Kidney epithelial cell (primary cell): ENCODE measurements at regions not wholly inside any gene's neighbourhood (a gene's known extent, or its start where the extent isn't known, plus 50 kb on each side); places are given as distances from the start of the nearest gene placed in this dataset.

Experiments
- DNase-seq: peaks from one replicate; pipeline ENCODE4 v3.0.0-alpha.2; 2010; ENCODE audit warnings: low read depth
- H3K27me3 ChIP-seq: 2 replicates; pipeline ENCODE4 v1.6.0; 2011; ENCODE audit warnings: low read length; ENCODE audit not compliant: control insufficient read depth, insufficient read depth
- H3K36me3 ChIP-seq: 2 replicates; pipeline ENCODE4 v1.5.1; 2011; ENCODE audit warnings: low read length; ENCODE audit not compliant: control insufficient read depth, insufficient read depth
- H3K4me3 ChIP-seq: 2 replicates; pipeline ENCODE4 v1.5.1; 2011; ENCODE audit warnings: low read depth, mild to moderate bottlenecking, control low read depth, low read length
- CTCF ChIP-seq: IDR thresholded peaks from 2 replicates; pipeline ENCODE4 v1.5.1; 2011; ENCODE audit warnings: mild to moderate bottlenecking, moderate library complexity, low read length, control low read depth, inconsistent platforms; ENCODE audit not compliant: insufficient read depth, poor library complexity, severe bottlenecking

GRCh38 chr1:228999446-229000170 lies 264.3 kb downstream of the RHOU start:
- no peak for TF ChIP-seq CTCF
- DNase-seq = no peak
- no peak overlapping the region for H3K4me3 ChIP-seq
- no peaks in the 10 kb centered on the region for H3K36me3 ChIP-seq
- H3K27me3 ChIP-seq = peaks cover 2% of the 10 kb centered on the region

- H3K27me3 ChIP-seq = peaks cover 2% of the 10 kb centered on the region
- TF ChIP-seq CTCF = no peak
- DNase-seq = no peak
- no peak overlapping the region for H3K4me3 ChIP-seq
- H3K36me3 ChIP-seq = no peaks in the 10 kb centered on the region
Measured at GRCh38 chr1:229000187-229000586, 264.9 kb downstream of the RHOU start.

GRCh38 chr1:229001467-229002011 lies 266.3 kb downstream of the RHOU start:
- Histone ChIP-seq H3K27me3 (peaks cover 2% of the 10 kb centered on the region), H3K4me3 (no peak overlapping the region), H3K36me3 (no peaks in the 10 kb centered on the region)
- no peak for TF ChIP-seq CTCF
- no peak for DNase-seq

GRCh38 chr1:229002037-229002436 lies 266.8 kb downstream of the RHOU start:
- Histone ChIP-seq H3K36me3 (no peaks in the 10 kb centered on the region), H3K27me3 (peaks cover 2% of the 10 kb centered on the region), H3K4me3 (no peak overlapping the region)
- TF ChIP-seq CTCF = no peak
- DNase-seq = no peak

GRCh38 chr1:229002451-229002960 lies 267.2 kb downstream of the RHOU start:
- no peak for DNase-seq
- H3K27me3 ChIP-seq = peaks cover 2% of the 10 kb centered on the region
- no peak for TF ChIP-seq CTCF

More at GRCh38 chr1:229002451-229002960, 267.2 kb downstream of the RHOU start:
- no peaks in the 10 kb centered on the region for H3K36me3 ChIP-seq
- no peak overlapping the region for H3K4me3 ChIP-seq
